Activated naive CD8-positive, alpha-beta T cell treated with anti-CD3 and anti-CD28 coated beads for 36 hours (primary cell): ENCODE measurements at regions not wholly inside any gene's neighbourhood (a gene's known extent, or its start where the extent isn't known, plus 50 kb on each side); places are given as distances from the start of the nearest gene placed in this dataset.
A peak's percentile ranks its signal among the peaks of the same experiment; 100 is the strongest.

ENCODE experiments used
- DNase-seq: peaks from one replicate; pipeline ENCODE4 v3.0.0; 2021
- H3K27ac Mint-ChIP-seq: one replicate; pipeline ENCODE4 v1.8.0; 2022; ENCODE audit warnings: mild to moderate bottlenecking, moderate library complexity, mixed read lengths
- H3K27me3 Mint-ChIP-seq: one replicate; pipeline ENCODE4 v1.8.0; 2022; ENCODE audit warnings: mild to moderate bottlenecking, mixed read lengths
- H3K36me3 Mint-ChIP-seq: one replicate; pipeline ENCODE4 v1.8.0; 2021; ENCODE audit warnings: mild to moderate bottlenecking, mixed read lengths
- H3K4me1 Mint-ChIP-seq: one replicate; pipeline ENCODE4 v1.8.0; 2021; ENCODE audit warnings: mixed read lengths
- H3K4me3 Mint-ChIP-seq: one replicate; pipeline ENCODE4 v1.8.0; 2022; ENCODE audit warnings: mild to moderate bottlenecking, moderate library complexity, mixed read lengths
- H3K9me3 Mint-ChIP-seq: one replicate; pipeline ENCODE4 v1.8.0; 2022; ENCODE audit warnings: mixed read lengths

GRCh38 chr1:30381266-30381665 lies 342.1 kb downstream of the MATN1 start:
- Mint-ChIP-seq H3K36me3 (no peaks in the 10 kb centered on the region), H3K9me3 (no peaks in the 10 kb centered on the region), H3K27me3 (peaks cover 28% of the 10 kb centered on the region), H3K4me3 (no peak overlapping the region), H3K27ac (no peak overlapping the region), H3K4me1 (no peaks in the 10 kb centered on the region)
- DNase-seq, result no peak

- no peak for DNase-seq
- peaks cover 26% of the 10 kb centered on the region for H3K27me3 Mint-ChIP-seq
- no peaks in the 10 kb centered on the region for H3K9me3 Mint-ChIP-seq
- H3K27ac Mint-ChIP-seq, result no peak overlapping the region
- H3K4me1 Mint-ChIP-seq, result no peaks in the 10 kb centered on the region
- H3K4me3 Mint-ChIP-seq, result no peak overlapping the region
- no peaks in the 10 kb centered on the region for H3K36me3 Mint-ChIP-seq
These were observed 342.8 kb downstream of the MATN1 start for GRCh38 chr1:30380625-30380984.

GRCh38 chr1:30379684-30380624 lies 343.4 kb downstream of the MATN1 start:
- no peaks in the 10 kb centered on the region for H3K36me3 Mint-ChIP-seq
- no peak overlapping the region for H3K27ac Mint-ChIP-seq
- peaks cover 20% of the 10 kb centered on the region for H3K27me3 Mint-ChIP-seq
- peak; percentile 15 for DNase-seq
- H3K9me3 Mint-ChIP-seq, result no peaks in the 10 kb centered on the region
- H3K4me3 Mint-ChIP-seq, result no peak overlapping the region
- H3K4me1 Mint-ChIP-seq, result no peaks in the 10 kb centered on the region

GRCh38 chr1:30378991-30379581 lies 344.3 kb downstream of the MATN1 start:
- Mint-ChIP-seq H3K27me3 (peaks cover 20% of the 10 kb centered on the region), H3K9me3 (no peaks in the 10 kb centered on the region), H3K36me3 (no peaks in the 10 kb centered on the region), H3K4me3 (no peak overlapping the region), H3K4me1 (no peaks in the 10 kb centered on the region), H3K27ac (no peak overlapping the region)
- DNase-seq, result no peak

- no peak for DNase-seq
- Mint-ChIP-seq H3K9me3 (no peaks in the 10 kb centered on the region), H3K27ac (no peak overlapping the region), H3K4me1 (no peaks in the 10 kb centered on the region), H3K36me3 (no peaks in the 10 kb centered on the region), H3K27me3 (peaks cover 20% of the 10 kb centered on the region), H3K4me3 (no peak overlapping the region)
These were observed 345.3 kb downstream of the MATN1 start for GRCh38 chr1:30378003-30378596.

GRCh38 chr1:30377230-30378002 lies 346.0 kb downstream of the MATN1 start:
- Mint-ChIP-seq H3K27me3 (peaks cover 19% of the 10 kb centered on the region), H3K9me3 (no peaks in the 10 kb centered on the region), H3K27ac (no peak overlapping the region), H3K36me3 (no peaks in the 10 kb centered on the region), H3K4me3 (no peak overlapping the region), H3K4me1 (no peaks in the 10 kb centered on the region)
- no peak for DNase-seq

- Mint-ChIP-seq H3K4me1 (no peaks in the 10 kb centered on the region), H3K36me3 (no peaks in the 10 kb centered on the region), H3K9me3 (no peaks in the 10 kb centered on the region), H3K27me3 (peaks cover 14% of the 10 kb centered on the region), H3K4me3 (no peak overlapping the region), H3K27ac (no peak overlapping the region)
- no peak for DNase-seq
These were observed 347.2 kb downstream of the MATN1 start for GRCh38 chr1:30376054-30376697.

- no peak overlapping the region for H3K4me3 Mint-ChIP-seq
- H3K4me1 Mint-ChIP-seq, result no peaks in the 10 kb centered on the region
- H3K36me3 Mint-ChIP-seq, result no peaks in the 10 kb centered on the region
- no peaks in the 10 kb centered on the region for H3K9me3 Mint-ChIP-seq
- DNase-seq, result no peak
- H3K27me3 Mint-ChIP-seq, result peaks cover 14% of the 10 kb centered on the region
- no peak overlapping the region for H3K27ac Mint-ChIP-seq
These were observed 348.2 kb downstream of the MATN1 start for GRCh38 chr1:30375156-30375555.

- H3K9me3 Mint-ChIP-seq, result no peaks in the 10 kb centered on the region
- H3K4me1 Mint-ChIP-seq, result no peaks in the 10 kb centered on the region
- DNase-seq, result no peak
- peaks cover 11% of the 10 kb centered on the region for H3K27me3 Mint-ChIP-seq
- H3K27ac Mint-ChIP-seq, result no peak overlapping the region
- H3K4me3 Mint-ChIP-seq, result no peak overlapping the region
- H3K36me3 Mint-ChIP-seq, result no peaks in the 10 kb centered on the region
These were observed 348.9 kb downstream of the MATN1 start for GRCh38 chr1:30374400-30375070.

GRCh38 chr1:30373471-30374399 lies 349.6 kb downstream of the MATN1 start:
- peaks cover 3% of the 10 kb centered on the region for H3K27me3 Mint-ChIP-seq
- H3K9me3 Mint-ChIP-seq, result no peaks in the 10 kb centered on the region
- H3K27ac Mint-ChIP-seq, result no peak overlapping the region
- no peak overlapping the region for H3K4me3 Mint-ChIP-seq
- DNase-seq, result no peak
- H3K36me3 Mint-ChIP-seq, result no peaks in the 10 kb centered on the region
- H3K4me1 Mint-ChIP-seq, result no peaks in the 10 kb centered on the region

GRCh38 chr1:30372792-30373433 lies 350.5 kb downstream of the MATN1 start:
- H3K9me3 Mint-ChIP-seq, result no peaks in the 10 kb centered on the region
- H3K4me1 Mint-ChIP-seq, result no peaks in the 10 kb centered on the region
- no peaks in the 10 kb centered on the region for H3K27me3 Mint-ChIP-seq
- DNase-seq, result no peak
- no peak overlapping the region for H3K27ac Mint-ChIP-seq
- no peak overlapping the region for H3K4me3 Mint-ChIP-seq
- H3K36me3 Mint-ChIP-seq, result no peaks in the 10 kb centered on the region

- Mint-ChIP-seq H3K4me3 (no peak overlapping the region), H3K36me3 (no peaks in the 10 kb centered on the region), H3K27ac (no peak overlapping the region), H3K9me3 (no peaks in the 10 kb centered on the region), H3K4me1 (no peaks in the 10 kb centered on the region), H3K27me3 (no peaks in the 10 kb centered on the region)
- no peak for DNase-seq
These were observed 351.2 kb downstream of the MATN1 start for GRCh38 chr1:30371888-30372791.
